Ectodermal cell (in vitro differentiated cells): ENCODE measurements at regions not wholly inside any gene's neighbourhood (a gene's known extent, or its start where the extent isn't known, plus 50 kb on each side); places are given as distances from the start of the nearest gene placed in this dataset.

Experiments used
- H3K27ac ChIP-seq: 2 replicates; pipeline ENCODE4 v1.7.0; 2013; ENCODE audit warnings: mild to moderate bottlenecking, low read depth, low read length; ENCODE audit not compliant: insufficient read depth, poor library complexity, severe bottlenecking
- H3K27me3 ChIP-seq: 2 replicates; pipeline ENCODE4 v1.7.0; 2013; ENCODE audit warnings: mild to moderate bottlenecking, low read length; ENCODE audit not compliant: insufficient read depth, control insufficient read depth, poor library complexity, severe bottlenecking
- H3K36me3 ChIP-seq: one replicate; pipeline ENCODE4 v1.7.0; 2013; ENCODE audit warnings: low read length; ENCODE audit not compliant: control insufficient read depth, insufficient read depth
- H3K4me1 ChIP-seq: one replicate; pipeline ENCODE4 v1.7.0; 2013; ENCODE audit warnings: low read length; ENCODE audit not compliant: control insufficient read depth, insufficient read depth
- H3K4me3 ChIP-seq: 2 replicates; pipeline ENCODE4 v1.7.0; 2013; ENCODE audit warnings: low read depth, low read length, control low read depth; ENCODE audit not compliant: insufficient read depth
- H3K9me3 ChIP-seq: 2 replicates; pipeline ENCODE4 v1.7.0; 2013; ENCODE audit warnings: mild to moderate bottlenecking, low read length, moderate library complexity; ENCODE audit not compliant: control insufficient read depth
- WGBS, 2 experiments: methylation state at CpG; one replicate each; pipeline ENCODE4 v1.1.7; 2013; ENCODE audit warnings: missing lambda C conversion rate in 2 of 2; 5-methylcytosine and 5-hydroxymethylcytosine counted together

- H3K27me3 ChIP-seq: no peaks in the 10 kb centered on the region
- no peaks in the 10 kb centered on the region for H3K36me3 ChIP-seq
- no peak overlapping the region for H3K4me3 ChIP-seq
- H3K4me1 ChIP-seq: no peaks in the 10 kb centered on the region
- no peaks in the 10 kb centered on the region for H3K9me3 ChIP-seq
- WGBS, 2 experiments: 89 to 91% methylated on average over 23 of the region's 23 CpGs
- H3K27ac ChIP-seq: no peak overlapping the region
Measured at GRCh38 chr7:3094701-3095445, 51.2 kb upstream of the CARD11 start.

- Histone ChIP-seq H3K4me1 (no peaks in the 10 kb centered on the region), H3K27me3 (no peaks in the 10 kb centered on the region), H3K36me3 (no peaks in the 10 kb centered on the region), H3K4me3 (no peak overlapping the region), H3K9me3 (no peaks in the 10 kb centered on the region), H3K27ac (no peak overlapping the region)
- 84 to 94% methylated on average over 1 of the region's 1 CpG for WGBS, 2 experiments
Measured at GRCh38 chr7:3097734-3098133, 54.1 kb upstream of the CARD11 start.

GRCh38 chr7:3102159-3102558 is 58.5 kb upstream of the CARD11 start:
- 80 to 91% methylated on average over 1 to 2 of the region's 2 CpGs for WGBS, 2 experiments
- no peaks in the 10 kb centered on the region for H3K9me3 ChIP-seq
- no peaks in the 10 kb centered on the region for H3K36me3 ChIP-seq

GRCh38 chr7:3103614-3104398 is 60.1 kb upstream of the CARD11 start:
- Histone ChIP-seq H3K27me3 (no peaks in the 10 kb centered on the region), H3K4me1 (no peaks in the 10 kb centered on the region), H3K4me3 (no peak overlapping the region), H3K9me3 (no peaks in the 10 kb centered on the region), H3K27ac (no peak overlapping the region), H3K36me3 (no peaks in the 10 kb centered on the region)
- 95 to 97% methylated on average over 12 of the region's 12 CpGs for WGBS, 2 experiments

More at GRCh38 chr7:3102159-3102558, 58.5 kb upstream of the CARD11 start:
- H3K27me3 ChIP-seq: no peaks in the 10 kb centered on the region
- no peak overlapping the region for H3K4me3 ChIP-seq
- no peak overlapping the region for H3K27ac ChIP-seq
- no peaks in the 10 kb centered on the region for H3K4me1 ChIP-seq

- Histone ChIP-seq H3K4me3 (no peak overlapping the region), H3K27ac (no peak overlapping the region), H3K27me3 (no peaks in the 10 kb centered on the region), H3K36me3 (no peaks in the 10 kb centered on the region), H3K4me1 (no peaks in the 10 kb centered on the region), H3K9me3 (no peaks in the 10 kb centered on the region)
Measured at GRCh38 chr7:3105856-3106255, 62.2 kb upstream of the CARD11 start.

GRCh38 chr7:3106361-3106826 is 62.7 kb upstream of the CARD11 start:
- Histone ChIP-seq H3K4me3 (no peak overlapping the region), H3K27me3 (no peaks in the 10 kb centered on the region), H3K27ac (no peak overlapping the region), H3K36me3 (no peaks in the 10 kb centered on the region), H3K9me3 (no peaks in the 10 kb centered on the region), H3K4me1 (no peaks in the 10 kb centered on the region)
- WGBS, 2 experiments: 94% methylated on average over 2 of the region's 2 CpGs

- Histone ChIP-seq H3K4me1 (no peaks in the 10 kb centered on the region), H3K27ac (no peak overlapping the region), H3K27me3 (no peaks in the 10 kb centered on the region), H3K36me3 (no peaks in the 10 kb centered on the region), H3K4me3 (no peak overlapping the region), H3K9me3 (no peaks in the 10 kb centered on the region)
- 88 to 89% methylated on average over 8 of the region's 8 CpGs for WGBS, 2 experiments
Measured at GRCh38 chr7:3107228-3107763, 63.6 kb upstream of the CARD11 start.

- Histone ChIP-seq H3K9me3 (no peaks in the 10 kb centered on the region), H3K36me3 (no peaks in the 10 kb centered on the region), H3K4me1 (no peaks in the 10 kb centered on the region), H3K27me3 (no peaks in the 10 kb centered on the region), H3K4me3 (no peak overlapping the region), H3K27ac (no peak overlapping the region)
- 92 to 95% methylated on average over 8 of the region's 8 CpGs for whole genome bisulfite sequencing, 2 experiments
Measured at GRCh38 chr7:3107889-3108570, 64.4 kb upstream of the CARD11 start.

- 88 to 95% methylated on average over 8 to 9 of the region's 9 CpGs for WGBS, 2 experiments
Measured at GRCh38 chr7:3109311-3109915, 65.7 kb upstream of the CARD11 start.

More at GRCh38 chr7:3109311-3109915, 65.7 kb upstream of the CARD11 start:
- H3K9me3 ChIP-seq: no peaks in the 10 kb centered on the region
- no peaks in the 10 kb centered on the region for H3K27me3 ChIP-seq
- no peaks in the 10 kb centered on the region for H3K4me1 ChIP-seq
- no peaks in the 10 kb centered on the region for H3K36me3 ChIP-seq
- no peak overlapping the region for H3K27ac ChIP-seq
- no peak overlapping the region for H3K4me3 ChIP-seq
